Esophagus muscularis mucosa (tissue), 3 donors: ENCODE measurements at regions not wholly inside any gene's neighbourhood (a gene's known extent, or its start where the extent isn't known, plus 50 kb on each side); places are given as distances from the start of the nearest gene placed in this dataset.

ENCODE experiments used
- CTCF ChIP-seq, 3 experiments: fragments of 200-600 bp in 2 of 3; fragments of 450-650 bp in 1 of 3; sonication (generic) in 2 of 3; IDR thresholded peaks; one replicate each; pipeline ENCODE4 v1.5.1; 2017 to 2019; ENCODE audit warnings: antibody characterized with exemption in 3 of 3, mild to moderate bottlenecking in 2 of 3, moderate library complexity in 1 of 3
- POLR2A ChIP-seq: fragments of 450-650 bp; IDR thresholded peaks from one replicate; pipeline ENCODE4 v1.6.1; 2017; ENCODE audit warnings: antibody characterized with exemption, moderate library complexity, mild to moderate bottlenecking, low read depth

- TF ChIP-seq CTCF (IDR thresholded peaks at IDR 0.05) = no peak
- no peak for TF ChIP-seq POLR2A
These were observed 86.7 kb upstream of the FER start for GRCh38 chr5:108661024-108661423.
